GM12878 (cell line): ENCODE measurements at regions not wholly inside any gene's neighbourhood (a gene's known extent, or its start where the extent isn't known, plus 50 kb on each side); places are given as distances from the start of the nearest gene placed in this dataset.

Experiments used
- EP300 ChIP-seq, 2 experiments: fragments of 150-350 bp in 1 of 2; IDR thresholded peaks; 2 replicates each; pipeline ENCODE4 v1.6.1; 2011 to 2012; ENCODE audit warnings: low read depth in 2 of 2, low read length in 2 of 2, borderline replicate concordance in 1 of 2, improper control_type of control experiment in 1 of 2, inconsistent platforms in 1 of 2; ENCODE audit not compliant: control insufficient read depth in 1 of 2
- JUND ChIP-seq: IDR thresholded peaks from 2 replicates; pipeline ENCODE4 v1.6.1; 2012; ENCODE audit warnings: low read depth, mild to moderate bottlenecking, low read length, improper control_type of control experiment, moderate library complexity
- RELA ChIP-seq: fragments of 450-650 bp; IDR thresholded peaks from 2 replicates; pipeline ENCODE4 v1.8.0; 2014; ENCODE audit warnings: borderline replicate concordance; ENCODE audit not compliant: partially characterized antibody
- SP1 ChIP-seq: IDR thresholded peaks from one replicate; pipeline ENCODE4 v1.6.1; 2011; ENCODE audit warnings: low read depth, low read length

DNA sequence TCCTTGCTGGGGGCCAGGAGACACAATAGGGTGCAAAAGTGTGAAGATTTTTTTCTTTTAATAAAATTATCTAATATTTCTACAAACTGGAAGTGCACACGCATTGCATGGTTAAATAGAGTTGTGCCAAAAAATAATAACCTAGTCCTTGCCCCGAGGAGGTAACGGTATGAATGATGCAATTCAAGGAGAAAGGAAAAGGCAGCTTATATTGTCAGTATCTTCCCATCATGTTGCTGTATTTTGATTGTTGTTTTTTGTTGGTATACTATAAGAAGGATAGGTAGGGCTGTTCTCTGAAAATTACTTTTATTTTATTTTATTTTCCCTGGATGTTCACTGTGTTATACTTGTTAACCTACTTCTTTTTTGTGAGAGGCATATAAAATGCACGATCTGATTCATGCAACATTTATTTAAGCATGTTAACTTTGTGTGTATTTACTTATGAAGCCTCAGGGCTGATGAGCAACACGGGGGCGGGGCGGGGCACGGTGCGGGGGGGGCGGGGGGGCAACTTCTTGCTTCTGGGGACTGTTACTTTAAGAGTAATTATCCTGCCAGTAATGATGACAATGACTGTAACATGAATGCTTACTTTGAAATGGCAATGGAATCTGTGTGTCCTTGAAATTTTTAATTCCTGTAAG, 118.6 kb downstream of the AQP4 start:
- TF ChIP-seq RELA (no peak), JUND (no peak), SP1 (no peak), EP300 (IDR thresholded peaks at IDR 0.05; ENCODE audit: borderline replicate concordance in 1 of 2, control insufficient read depth in 1 of 2, low read depth in 2 of 2, low read length in 2 of 2) (no peak)
